ENCODE measurements at regions not wholly inside any gene's neighbourhood (a gene's known extent, or its start where the extent isn't known, plus 50 kb on each side); places are given as distances from the start of the nearest gene placed in this dataset.
A peak's percentile ranks its signal among the peaks of the same experiment; 100 is the strongest.

- no peak for DNase-seq
Measured at GRCh38 chr2:152961351-152961750, 242.9 kb downstream of the ARL6IP6 start.

- DNase-seq, result no peak
Measured at GRCh38 chr2:152950126-152950525, 231.7 kb downstream of the ARL6IP6 start.

- DNase-seq, result no peak
Measured at GRCh38 chr2:152944099-152944498, 225.7 kb downstream of the ARL6IP6 start.

- DNase-seq, result no peak
Measured at GRCh38 chr2:152942940-152943440, 224.6 kb downstream of the ARL6IP6 start.

- DNase-seq, result no peak
Measured at GRCh38 chr2:152930501-152930900, 212.1 kb downstream of the ARL6IP6 start.

GRCh38 chr2:152929628-152930027, 211.2 kb downstream of the ARL6IP6 start:
- no peak for DNase-seq

- DNase-seq, result peak; percentile 2
Measured at GRCh38 chr2:152925547-152926448, 207.4 kb downstream of the ARL6IP6 start.

- DNase-seq, result no peak
Measured at GRCh38 chr2:152924722-152925121, 206.3 kb downstream of the ARL6IP6 start.

GRCh38 chr2:152924219-152924618, 205.8 kb downstream of the ARL6IP6 start:
- DNase-seq, result no peak

- no peak for DNase-seq
Measured at GRCh38 chr2:152920846-152921245, 202.4 kb downstream of the ARL6IP6 start.

GRCh38 chr2:152910970-152911369, 192.6 kb downstream of the ARL6IP6 start:
- DNase-seq, result no peak

GRCh38 chr2:152907046-152907445, 188.6 kb downstream of the ARL6IP6 start:
- DNase-seq, result no peak

- no peak for DNase-seq
Measured at GRCh38 chr2:152894051-152894450, 175.6 kb downstream of the ARL6IP6 start.

- DNase-seq, result no peak
Measured at GRCh38 chr2:152890736-152891135, 172.3 kb downstream of the ARL6IP6 start.

GRCh38 chr2:152883951-152884487, 165.6 kb downstream of the ARL6IP6 start:
- no peak for DNase-seq

- no peak for DNase-seq
Measured at GRCh38 chr2:152881527-152881926, 163.1 kb downstream of the ARL6IP6 start.

GRCh38 chr2:152879275-152879674, 160.9 kb downstream of the ARL6IP6 start:
- no peak for DNase-seq

GRCh38 chr2:152875701-152876695, 157.6 kb downstream of the ARL6IP6 start:
- no peak for DNase-seq

GRCh38 chr2:152874955-152875354, 156.5 kb downstream of the ARL6IP6 start:
- DNase-seq, result no peak

- DNase-seq, result no peak
Measured at GRCh38 chr2:152870239-152870638, 151.8 kb downstream of the ARL6IP6 start.

GRCh38 chr2:152867397-152867796, 149.0 kb downstream of the ARL6IP6 start:
- no peak for DNase-seq

- no peak for DNase-seq
Measured at GRCh38 chr2:152864601-152865149, 146.3 kb downstream of the ARL6IP6 start.

GRCh38 chr2:152863826-152864225, 145.4 kb downstream of the ARL6IP6 start:
- DNase-seq, result no peak

Data from CD4-positive, alpha-beta T cell treated with Interleukin-4 for 4 hours (primary cell).